Epithelial cell of esophagus (primary cell): ENCODE measurements at regions not wholly inside any gene's neighbourhood (a gene's known extent, or its start where the extent isn't known, plus 50 kb on each side); places are given as distances from the start of the nearest gene placed in this dataset.

Experiments used
- DNase-seq: peaks from one replicate; pipeline ENCODE4 v3.0.0; 2010; ENCODE audit warnings: low read depth
- H3K4me3 ChIP-seq: 2 replicates; pipeline ENCODE4 v1.5.1; 2011; ENCODE audit warnings: mild to moderate bottlenecking, low read length, control low read depth
- CTCF ChIP-seq: IDR thresholded peaks from 2 replicates; pipeline ENCODE4 v1.5.1; 2011; ENCODE audit warnings: low read depth, mild to moderate bottlenecking, low read length, control low read depth, inconsistent platforms; ENCODE audit not compliant: insufficient read depth; ENCODE audit errors: missing control alignments

GRCh38 chr5:124576848-124577409 is 169.5 kb downstream of the ZNF608 start:
- DNase-seq: no peak
- TF ChIP-seq CTCF: no peak
- H3K4me3 ChIP-seq: no peak overlapping the region

- no peak overlapping the region for H3K4me3 ChIP-seq
- no peak for DNase-seq
- no peak for TF ChIP-seq CTCF
These were observed 170.7 kb downstream of the ZNF608 start for GRCh38 chr5:124575725-124576124.

GRCh38 chr5:124574521-124575436 is 171.7 kb downstream of the ZNF608 start:
- no peak for TF ChIP-seq CTCF
- no peak for DNase-seq
- H3K4me3 ChIP-seq: no peak overlapping the region

- no peak for DNase-seq
- no peak for TF ChIP-seq CTCF
- no peak overlapping the region for H3K4me3 ChIP-seq
These were observed 173.5 kb downstream of the ZNF608 start for GRCh38 chr5:124572971-124573370.

GRCh38 chr5:124570285-124571035 is 176.0 kb downstream of the ZNF608 start:
- DNase-seq: no peak
- no peak for TF ChIP-seq CTCF
- no peak overlapping the region for H3K4me3 ChIP-seq

GRCh38 chr5:124566875-124567450 is 179.5 kb downstream of the ZNF608 start:
- H3K4me3 ChIP-seq: no peak overlapping the region
- TF ChIP-seq CTCF: no peak
- DNase-seq: no peak
